Prostate gland (tissue), 2 donors: ENCODE measurements at regions not wholly inside any gene's neighbourhood (a gene's known extent, or its start where the extent isn't known, plus 50 kb on each side); places are given as distances from the start of the nearest gene placed in this dataset.

Source experiments
- CTCF ChIP-seq, 4 experiments: fragments of 200-600 bp in 2 of 4; fragments of 450-650 bp in 2 of 4; sonication (generic) in 2 of 4; IDR thresholded peaks; 1 replicate in 3 of 4; 2 replicates in 1 of 4; pipeline ENCODE4 v1.5.1; 2016 to 2019; ENCODE audit warnings: antibody characterized with exemption in 4 of 4, mild to moderate bottlenecking in 2 of 4, moderate library complexity in 2 of 4
- POLR2A ChIP-seq: fragments of 450-650 bp; IDR thresholded peaks from one replicate; pipeline ENCODE4 v1.6.1; 2016; ENCODE audit warnings: antibody characterized with exemption, mild to moderate bottlenecking

GRCh38 chr3:167929968-167930367 lies 165.8 kb downstream of the GOLIM4 start:
- TF ChIP-seq POLR2A (no peak), CTCF (IDR thresholded peaks at IDR 0.05) (no peak)
